MG63 (cell line): ENCODE measurements at regions not wholly inside any gene's neighbourhood (a gene's known extent, or its start where the extent isn't known, plus 50 kb on each side); places are given as distances from the start of the nearest gene placed in this dataset.
"Not testable (repeated sequence)": the region's sequence is repeated elsewhere in the genome, so short reads cannot be mapped to it uniquely, and the experiment has no call there.

Experiments used
- DNase-seq: peaks from one replicate; pipeline ENCODE4 v3.0.0-alpha.2; 2020
- H3K27me3 ChIP-seq: fragments of 250-450 bp; sonication (Bioruptor Pico); 2 replicates; pipeline ENCODE4 v1.5.1; 2020; ENCODE audit warnings: mild to moderate bottlenecking, moderate library complexity
- H3K36me3 ChIP-seq: fragments of 250-450 bp; sonication (Bioruptor Pico); 2 replicates; pipeline ENCODE4 v1.5.1; 2020; ENCODE audit warnings: mild to moderate bottlenecking, moderate library complexity
- H3K4me3 ChIP-seq: fragments of 250-450 bp; sonication (Bioruptor Pico); 2 replicates; pipeline ENCODE4 v1.5.1; 2020; ENCODE audit warnings: mild to moderate bottlenecking, moderate library complexity
- H3K9me3 ChIP-seq: fragments of 250-450 bp; sonication (Bioruptor Pico); 2 replicates; pipeline ENCODE4 v1.5.1; 2020; ENCODE audit warnings: mild to moderate bottlenecking, moderate library complexity

- DNase-seq: no peak
- no peaks in the 10 kb centered on the region for H3K36me3 ChIP-seq
- no peak overlapping the region for H3K4me3 ChIP-seq
- H3K27me3 ChIP-seq: no peaks in the 10 kb centered on the region
- H3K9me3 ChIP-seq: no peaks in the 10 kb centered on the region
Measured at GRCh38 chr13:107675847-107676550, 539.3 kb downstream of the LIG4 start.

DNA sequence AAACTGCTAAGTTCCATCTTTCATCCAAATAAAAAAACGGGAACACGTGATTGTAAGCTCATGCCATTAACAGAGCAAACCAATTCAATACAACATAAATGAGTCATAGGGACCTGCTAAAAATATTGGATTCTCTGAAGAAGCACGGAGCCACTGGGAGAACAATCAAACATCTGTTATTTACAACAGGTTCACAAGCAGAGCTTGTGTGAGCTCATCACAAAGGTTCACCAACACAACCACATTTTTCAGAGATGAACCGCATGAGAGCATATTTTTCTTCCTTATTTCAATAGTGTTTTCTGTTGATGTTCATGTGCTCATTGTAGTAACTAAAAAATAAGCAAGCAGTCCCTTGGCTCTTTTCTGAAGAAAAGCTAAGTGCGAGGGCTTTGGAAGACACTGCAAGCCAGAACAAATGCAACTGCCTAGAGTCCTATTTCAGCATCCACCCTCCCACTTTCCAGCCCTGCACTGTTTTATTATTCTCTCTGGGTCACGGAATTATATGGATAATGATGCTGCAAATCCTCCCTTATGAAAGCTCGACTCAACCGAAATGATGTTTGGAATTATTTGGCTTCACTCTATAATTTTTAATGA is 545.8 kb downstream of the LIG4 start:
- Histone ChIP-seq H3K4me3 (no peak overlapping the region), H3K9me3 (no peaks in the 10 kb centered on the region; the same call in 1 of the 2 replicates), H3K36me3 (no peaks in the 10 kb centered on the region), H3K27me3 (no peaks in the 10 kb centered on the region)
- DNase-seq: no peak

DNA sequence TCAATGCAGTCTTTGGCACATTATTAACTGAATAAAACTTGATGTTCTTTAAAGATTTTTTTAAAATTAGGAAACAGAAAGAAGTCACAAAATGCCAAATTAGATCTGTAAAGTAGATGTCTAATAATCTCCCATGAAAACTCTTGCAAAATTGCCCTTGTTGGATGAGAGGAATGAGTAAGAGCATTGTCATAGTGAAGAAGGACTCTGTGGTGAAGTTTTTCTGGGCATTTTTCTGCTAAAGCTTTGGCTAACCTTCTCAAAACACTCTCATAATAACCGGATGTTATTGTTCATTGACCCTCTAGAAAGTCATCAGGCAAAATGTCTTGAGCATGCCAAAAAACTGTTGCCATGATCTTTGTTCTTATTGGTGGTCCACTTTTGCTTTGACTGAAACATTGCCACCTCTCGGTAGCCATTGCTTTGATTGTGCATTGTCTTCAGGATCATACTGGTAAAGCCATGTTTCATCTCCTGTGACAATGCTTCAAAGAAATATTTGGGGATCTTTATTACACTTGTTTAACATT is 549.3 kb downstream of the LIG4 start:
- Histone ChIP-seq H3K27me3 (no peaks in the 10 kb centered on the region), H3K4me3 (no peak overlapping the region), H3K36me3 (no peaks in the 10 kb centered on the region), H3K9me3 (no peaks in the 10 kb centered on the region; the same call in 1 of the 2 replicates)
- no peak for DNase-seq

DNA sequence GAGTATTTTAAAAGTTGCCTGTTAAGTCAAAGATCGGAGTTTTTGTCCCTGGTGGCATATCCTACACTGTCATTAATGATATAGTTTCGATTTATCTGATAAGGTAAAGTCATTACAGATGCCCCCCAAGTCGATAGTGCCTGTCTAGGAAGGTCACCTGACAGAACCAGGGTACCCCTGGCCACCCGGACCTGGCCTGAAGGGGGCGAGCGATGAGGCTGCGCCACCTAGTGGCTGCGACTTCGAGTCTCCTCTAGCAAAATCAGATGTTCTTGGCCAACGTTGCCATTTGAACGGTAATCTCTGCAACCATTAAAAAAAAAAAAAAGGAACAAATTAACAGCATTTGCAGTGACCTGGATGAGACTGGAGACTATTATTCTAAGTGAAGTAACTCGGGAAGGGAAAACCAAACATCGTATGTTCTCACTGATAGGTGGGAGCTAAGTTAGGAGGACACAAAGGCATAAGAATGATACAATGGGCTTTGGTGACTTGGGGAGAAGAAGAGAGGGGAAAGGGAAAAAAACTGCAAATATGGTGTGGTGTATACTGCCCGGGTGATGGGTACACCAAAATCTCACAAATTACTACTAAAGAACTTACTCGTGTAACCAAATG is 565.1 kb downstream of the LIG4 start:
- Histone ChIP-seq H3K27me3 (no peaks in the 10 kb centered on the region), H3K4me3 (no peak overlapping the region), H3K9me3 (no peaks in the 10 kb centered on the region), H3K36me3 (no peaks in the 10 kb centered on the region)
- peak; percentile 61 for DNase-seq

DNA sequence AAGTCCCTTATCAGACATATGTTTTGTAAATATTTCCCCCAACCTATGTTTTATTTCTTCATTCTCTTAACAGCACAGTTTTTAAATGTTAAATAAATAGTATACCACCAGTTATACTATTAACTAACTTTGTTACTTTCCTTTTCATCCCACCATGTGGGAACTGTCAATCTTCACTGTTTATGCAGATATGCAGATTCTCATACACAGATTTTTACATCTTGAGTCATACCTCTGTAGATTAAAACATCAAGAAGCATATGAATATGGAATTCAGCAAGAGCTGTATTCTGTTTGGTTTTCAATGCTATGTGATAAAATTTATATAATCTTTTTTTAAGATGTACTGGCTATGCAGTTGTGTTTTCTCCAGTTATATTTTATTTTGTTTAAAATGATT is 566.3 kb downstream of the LIG4 start:
- Histone ChIP-seq H3K4me3 (no peak overlapping the region), H3K36me3 (no peaks in the 10 kb centered on the region), H3K9me3 (no peaks in the 10 kb centered on the region), H3K27me3 (no peaks in the 10 kb centered on the region)
- DNase-seq: no peak

DNA sequence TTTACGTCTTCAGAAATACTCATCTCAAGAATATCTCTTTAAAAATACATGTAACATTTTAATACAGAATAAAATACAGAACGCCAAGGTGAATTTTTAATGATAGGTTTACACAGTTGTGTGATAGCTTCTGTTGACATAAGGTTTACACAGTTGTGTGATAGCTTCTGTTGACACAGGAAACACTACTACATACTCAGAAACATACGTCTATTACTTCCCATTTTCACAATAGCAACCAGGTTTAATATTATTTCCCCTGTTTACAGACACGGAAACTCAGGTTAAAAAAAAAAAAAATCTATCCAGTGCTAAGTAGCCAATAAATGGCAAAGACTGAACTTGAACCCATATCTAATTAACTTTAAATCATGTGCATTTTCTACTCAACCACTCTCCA is 571.2 kb downstream of the LIG4 start:
- no peaks in the 10 kb centered on the region for H3K36me3 ChIP-seq
- H3K4me3 ChIP-seq: no peak overlapping the region
- H3K9me3 ChIP-seq: no peaks in the 10 kb centered on the region
- no peaks in the 10 kb centered on the region for H3K27me3 ChIP-seq
- no peak for DNase-seq

DNA sequence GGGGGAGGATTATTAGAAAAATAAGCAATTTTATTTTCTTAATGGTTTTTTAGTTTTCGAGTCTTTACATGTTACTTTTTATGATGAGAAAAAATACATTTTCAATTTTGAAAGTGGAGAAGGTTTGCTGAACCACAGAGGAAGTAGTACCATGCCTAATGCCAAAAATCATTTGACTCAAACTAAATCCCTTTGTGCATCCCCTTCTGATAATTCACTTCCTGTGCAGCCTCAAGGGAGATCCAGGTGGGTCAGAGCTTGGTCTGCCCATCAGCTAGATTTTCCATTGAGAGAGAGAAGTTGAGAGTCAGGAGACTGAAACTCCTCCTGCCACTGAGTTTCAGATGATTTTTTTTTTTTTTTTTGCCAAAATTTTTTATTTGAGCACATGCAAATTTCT is 571.7 kb downstream of the LIG4 start:
- DNase-seq: no peak
- Histone ChIP-seq H3K4me3 (no peak overlapping the region), H3K27me3 (no peaks in the 10 kb centered on the region), H3K9me3 (no peaks in the 10 kb centered on the region), H3K36me3 (no peaks in the 10 kb centered on the region)

- Histone ChIP-seq H3K27me3 (no peaks in the 10 kb centered on the region), H3K4me3 (no peak overlapping the region), H3K9me3 (no peaks in the 10 kb centered on the region), H3K36me3 (no peaks in the 10 kb centered on the region)
- no peak for DNase-seq
Measured at GRCh38 chr13:107642831-107643230, 572.5 kb downstream of the LIG4 start.

GRCh38 chr13:107641574-107641973 is 573.8 kb downstream of the LIG4 start:
- Histone ChIP-seq H3K4me3 (no peak overlapping the region), H3K36me3 (no peaks in the 10 kb centered on the region), H3K27me3 (no peaks in the 10 kb centered on the region), H3K9me3 (no peaks in the 10 kb centered on the region)
- DNase-seq: no peak

- Histone ChIP-seq H3K4me3 (no peak overlapping the region), H3K9me3 (no peaks in the 10 kb centered on the region), H3K36me3 (no peaks in the 10 kb centered on the region), H3K27me3 (no peaks in the 10 kb centered on the region)
- DNase-seq: no peak
Measured at GRCh38 chr13:107625648-107626047, 589.7 kb downstream of the LIG4 start.

DNA sequence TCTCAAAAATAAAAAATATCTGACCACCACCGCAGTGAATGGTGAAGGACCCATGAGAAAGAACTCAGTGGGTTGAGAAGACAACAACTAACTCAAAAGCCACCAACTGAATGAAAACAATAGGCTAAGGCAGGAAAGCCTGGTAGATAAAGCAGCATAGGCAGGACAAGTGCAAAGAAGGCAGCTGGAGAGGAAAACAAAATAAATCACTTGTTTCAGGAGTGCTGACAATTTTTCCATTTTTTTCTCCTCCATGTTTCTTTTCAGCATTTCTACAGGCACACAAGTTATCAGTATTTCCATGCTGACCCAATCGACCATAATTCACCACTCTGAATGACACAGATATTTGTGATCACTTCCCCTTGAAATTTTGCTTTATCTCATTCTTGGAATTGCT is 597.8 kb downstream of the LIG4 start:
- no peak for DNase-seq
- Histone ChIP-seq H3K27me3 (no peaks in the 10 kb centered on the region), H3K9me3 (no peaks in the 10 kb centered on the region), H3K36me3 (no peaks in the 10 kb centered on the region), H3K4me3 (no peak overlapping the region)

DNA sequence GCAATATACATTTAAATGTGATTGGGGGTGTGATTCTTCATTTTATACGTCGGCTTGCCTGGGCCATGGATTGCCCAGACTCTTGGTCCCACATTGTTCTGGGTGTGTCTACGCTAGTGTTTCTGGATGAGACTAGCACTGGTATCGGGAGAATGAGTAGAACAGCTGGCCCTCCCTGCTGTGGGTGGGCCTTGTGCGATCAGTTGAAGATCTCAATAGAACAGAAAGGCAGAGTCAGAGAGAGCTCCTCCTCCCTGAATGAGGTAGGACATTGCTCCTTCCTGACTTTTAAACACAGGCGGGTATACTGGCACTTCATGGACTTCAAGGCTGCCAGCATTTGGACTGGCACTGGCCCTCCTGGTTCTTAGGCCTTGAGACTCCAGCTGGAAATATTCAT is 603.0 kb downstream of the LIG4 start:
- H3K4me3 ChIP-seq: no peak overlapping the region
- no peaks in the 10 kb centered on the region for H3K36me3 ChIP-seq
- H3K9me3 ChIP-seq: no peaks in the 10 kb centered on the region
- no peaks in the 10 kb centered on the region for H3K27me3 ChIP-seq
- DNase-seq: no peak

GRCh38 chr13:107608736-107609135 is 606.6 kb downstream of the LIG4 start:
- DNase-seq: no peak
- Histone ChIP-seq H3K4me3 (no peak overlapping the region), H3K9me3 (no peaks in the 10 kb centered on the region), H3K36me3 (no peaks in the 10 kb centered on the region), H3K27me3 (no peaks in the 10 kb centered on the region)

DNA sequence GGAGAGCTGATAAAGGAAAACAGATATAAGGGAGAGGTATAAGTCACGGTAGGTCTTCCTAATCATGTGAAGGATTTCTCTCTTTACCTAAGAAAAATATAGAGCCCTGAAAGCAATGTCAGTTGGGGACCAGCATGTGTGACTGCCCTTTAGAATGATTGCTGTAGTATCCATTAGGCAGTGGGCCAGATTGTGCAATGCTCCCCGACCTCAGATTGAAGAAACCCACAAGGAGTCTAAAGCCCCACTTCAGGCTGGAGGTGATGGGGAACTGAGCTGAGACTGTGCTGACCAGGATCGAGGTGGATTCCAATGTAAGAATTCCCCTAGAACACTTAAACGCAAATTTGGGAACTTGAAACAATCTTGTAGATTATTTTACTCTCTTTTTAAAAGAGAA is 614.4 kb downstream of the LIG4 start:
- no peak for DNase-seq
- Histone ChIP-seq H3K4me3 (no peak overlapping the region), H3K9me3 (peaks cover 3% of the 10 kb centered on the region), H3K36me3 (no peaks in the 10 kb centered on the region), H3K27me3 (no peaks in the 10 kb centered on the region)

GRCh38 chr13:107596306-107596705 is 619.0 kb downstream of the LIG4 start:
- DNase-seq, H3K4me3 ChIP-seq, H3K9me3 ChIP-seq, H3K36me3 ChIP-seq, H3K27me3 ChIP-seq: not testable (repeated sequence)

- peak; percentile 30 for DNase-seq
Measured at GRCh38 chr13:107590556-107590955, 624.8 kb downstream of the LIG4 start.

DNA sequence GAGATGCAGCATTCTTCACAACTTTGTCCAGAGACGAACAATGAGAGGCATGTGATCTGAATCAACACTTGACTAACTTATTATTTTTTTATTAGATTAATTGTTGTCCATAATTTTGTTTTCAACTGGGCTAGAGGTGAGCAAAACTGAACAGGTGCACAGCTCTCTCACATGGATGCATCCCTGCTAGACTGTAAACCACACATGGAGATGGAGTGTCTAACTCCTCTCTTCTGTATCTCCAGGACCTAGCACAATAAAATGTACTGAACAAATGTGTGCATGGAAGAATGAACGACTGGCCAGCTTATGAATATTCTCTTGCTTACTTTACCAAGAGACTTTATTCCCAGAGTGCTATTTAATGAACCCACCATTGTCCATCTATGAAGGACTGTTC is 627.7 kb downstream of the LIG4 start:
- no peak for DNase-seq
- Histone ChIP-seq H3K9me3 (no peaks in the 10 kb centered on the region), H3K27me3 (no peaks in the 10 kb centered on the region), H3K4me3 (no peak overlapping the region), H3K36me3 (no peaks in the 10 kb centered on the region)

More at GRCh38 chr13:107590556-107590955, 624.8 kb downstream of the LIG4 start:
- Histone ChIP-seq H3K36me3 (no peaks in the 10 kb centered on the region), H3K4me3 (peak overlapping the region; percentile 6; the same call in 1 of the 2 replicates), H3K9me3 (no peaks in the 10 kb centered on the region), H3K27me3 (no peaks in the 10 kb centered on the region)

DNA sequence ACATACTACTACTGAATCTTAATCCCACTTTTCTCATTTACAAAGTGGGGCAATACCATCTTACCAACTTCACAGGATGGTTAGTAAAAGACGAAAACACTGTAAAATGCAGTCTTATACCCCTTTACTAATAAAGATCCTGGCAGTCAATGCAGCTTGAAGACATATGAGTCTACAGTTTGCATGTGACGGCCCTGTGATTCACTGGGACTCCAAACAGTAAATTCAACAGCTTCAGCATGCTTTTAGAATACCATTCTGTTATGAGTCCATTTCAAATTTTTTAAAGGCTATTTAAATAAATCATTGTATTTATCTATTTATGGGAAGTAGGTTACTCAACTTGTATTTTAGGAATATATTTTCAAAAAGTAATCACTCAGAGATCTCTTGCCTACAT is 629.1 kb downstream of the LIG4 start:
- no peak overlapping the region for H3K4me3 ChIP-seq
- no peaks in the 10 kb centered on the region for H3K36me3 ChIP-seq
- DNase-seq: peak; percentile 73
- H3K27me3 ChIP-seq: no peaks in the 10 kb centered on the region
- no peaks in the 10 kb centered on the region for H3K9me3 ChIP-seq
